HG03064 (cell line): ENCODE measurements at regions not wholly inside any gene's neighbourhood (a gene's known extent, or its start where the extent isn't known, plus 50 kb on each side); places are given as distances from the start of the nearest gene placed in this dataset.

Source experiments
- ATAC-seq: cut with Tn5 transposase; IDR thresholded peaks from one replicate; pipeline ENCODE4 v1.9.1; 2021; ENCODE audit warnings: low read depth; ENCODE audit not compliant: unreplicated experiment

- ATAC-seq, result no peak
Observed at GRCh38 chrX:20355187-20355586, 88.5 kb upstream of the RPS6KA3 start.

- no peak for ATAC-seq
Observed at GRCh38 chrX:20354505-20354904, 87.8 kb upstream of the RPS6KA3 start.

GRCh38 chrX:20352935-20353336 lies 86.2 kb upstream of the RPS6KA3 start:
- no peak for ATAC-seq

GRCh38 chrX:20352504-20352903 lies 85.8 kb upstream of the RPS6KA3 start:
- ATAC-seq, result no peak

GRCh38 chrX:20350596-20350995 lies 83.9 kb upstream of the RPS6KA3 start:
- ATAC-seq, result no peak

- ATAC-seq, result no peak
Observed at GRCh38 chrX:20348139-20348538, 81.4 kb upstream of the RPS6KA3 start.

GRCh38 chrX:20347481-20347880 lies 80.8 kb upstream of the RPS6KA3 start:
- no peak for ATAC-seq

- no peak for ATAC-seq
Observed at GRCh38 chrX:20333672-20334071, 67.0 kb upstream of the RPS6KA3 start.

- ATAC-seq, result no peak
Observed at GRCh38 chrX:20330545-20330944, 63.8 kb upstream of the RPS6KA3 start.

- ATAC-seq, result no peak
Observed at GRCh38 chrX:20329435-20329834, 62.7 kb upstream of the RPS6KA3 start.

GRCh38 chrX:20325786-20326388 lies 59.2 kb upstream of the RPS6KA3 start:
- ATAC-seq, result no peak

- no peak for ATAC-seq
Observed at GRCh38 chrX:20322887-20323286, 56.2 kb upstream of the RPS6KA3 start.

GRCh38 chrX:20320461-20321159 lies 53.9 kb upstream of the RPS6KA3 start:
- ATAC-seq, result peak; percentile 96

GRCh38 chrX:20319054-20319453 lies 52.3 kb upstream of the RPS6KA3 start:
- no peak for ATAC-seq

GRCh38 chrX:20317873-20318272 lies 51.2 kb upstream of the RPS6KA3 start:
- no peak for ATAC-seq
